Left ventricle myocardium inferior (tissue), 1 donor: ENCODE measurements at regions not wholly inside any gene's neighbourhood (a gene's known extent, or its start where the extent isn't known, plus 50 kb on each side); places are given as distances from the start of the nearest gene placed in this dataset.

ENCODE experiments used
- DNase-seq: peaks from one replicate; pipeline ENCODE4 v3.0.0-alpha.2; 2020
- H3K27ac ChIP-seq: fragments of 200-600 bp; replicated peaks from 2 replicates; pipeline ENCODE4 v1.8.0; 2021
- H3K27me3 ChIP-seq: fragments of 200-600 bp; 2 replicates; pipeline ENCODE4 v1.8.0; 2021; ENCODE audit warnings: low read depth
- H3K36me3 ChIP-seq: fragments of 200-600 bp; 2 replicates; pipeline ENCODE4 v1.8.0; 2021
- H3K4me1 ChIP-seq: fragments of 200-600 bp; 2 replicates; pipeline ENCODE4 v1.8.0; 2021
- H3K4me3 ChIP-seq: fragments of 200-600 bp; 2 replicates; pipeline ENCODE4 v1.8.0; 2021; ENCODE audit warnings: mild to moderate bottlenecking, moderate library complexity
- H3K9me3 ChIP-seq: fragments of 200-600 bp; replicated peaks from 2 replicates; pipeline ENCODE4 v1.8.0; 2021
- CTCF ChIP-seq: fragments of 200-600 bp; IDR thresholded peaks from 2 replicates; pipeline ENCODE4 v1.8.0; 2021; ENCODE audit warnings: antibody characterized with exemption, mild to moderate bottlenecking, borderline replicate concordance
- intact Hi-C: fragments of 100-400 bp; cut with micrococcal nuclease; formaldehyde crosslinking; loops from one replicate; pipeline ENCODE4 v1.11.0; 2022
- donor health status: DM: no; HTN: yes; CAD: no; lungs with severe emphysema.

- peaks cover 14% of the 10 kb centered on the region for H3K9me3 ChIP-seq
- no peak for TF ChIP-seq CTCF
- no peaks in the 10 kb centered on the region for H3K36me3 ChIP-seq
Measured at GRCh38 chr2:104952976-104953375, 84.9 kb upstream of the MRPS9 start.

DNA sequence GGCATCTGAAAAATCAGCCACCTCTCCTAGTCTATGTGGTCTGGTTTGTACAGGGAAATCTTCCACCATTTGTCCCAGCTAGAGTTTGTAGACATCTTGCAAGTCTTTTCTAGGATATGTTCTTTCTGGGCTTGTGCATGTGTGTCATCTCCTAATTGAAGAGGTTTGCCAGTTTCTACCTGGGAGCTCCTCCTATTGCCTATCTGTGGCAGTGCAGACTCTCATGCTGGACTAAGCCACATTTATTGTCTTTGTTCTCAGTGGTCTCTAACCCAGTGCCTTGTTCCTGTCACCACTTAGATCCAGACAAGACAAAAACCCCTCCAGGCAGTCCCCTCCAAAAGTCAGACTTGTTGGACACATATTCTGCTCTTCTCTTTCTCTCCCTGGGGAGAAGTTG is 72.0 kb upstream of the MRPS9 start:
- H3K4me3 ChIP-seq: no peak overlapping the region
- TF ChIP-seq CTCF: no peak
- peaks cover 51% of the 10 kb centered on the region for H3K9me3 ChIP-seq
- H3K4me1 ChIP-seq: no peaks in the 10 kb centered on the region
- intact Hi-C loops: no loop called here
- no peaks in the 10 kb centered on the region for H3K36me3 ChIP-seq
- peaks cover 9% of the 10 kb centered on the region for H3K27me3 ChIP-seq
- DNase-seq: no peak
- no peak overlapping the region for H3K27ac ChIP-seq

More at GRCh38 chr2:104952976-104953375, 84.9 kb upstream of the MRPS9 start:
- no peak overlapping the region for H3K27ac ChIP-seq
- intact Hi-C loops: no loop called here
- no peak for DNase-seq
- H3K27me3 ChIP-seq: peaks cover 39% of the 10 kb centered on the region
- no peak overlapping the region for H3K4me3 ChIP-seq
- H3K4me1 ChIP-seq: no peaks in the 10 kb centered on the region

DNA sequence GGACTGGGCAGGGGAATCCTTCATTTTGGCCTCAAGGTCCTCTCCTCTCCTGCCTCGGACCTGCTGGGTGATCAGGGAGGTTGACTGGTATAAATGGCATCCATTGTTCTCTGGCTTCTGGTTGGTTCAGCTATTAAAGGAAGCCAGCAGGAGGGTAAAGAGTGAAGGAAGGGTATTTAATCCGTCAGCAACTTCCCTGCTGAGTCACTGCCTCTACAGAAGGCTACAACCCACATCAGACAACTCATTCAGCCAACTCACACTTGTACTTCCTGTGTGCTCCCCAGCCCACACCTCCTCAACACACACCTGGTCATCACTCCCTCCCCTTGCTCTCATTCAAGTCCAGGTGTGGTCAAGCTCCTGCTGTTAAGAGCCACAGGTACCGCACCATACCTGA is 68.3 kb upstream of the MRPS9 start:
- intact Hi-C loops: no loop called here
- no peak overlapping the region for H3K4me3 ChIP-seq
- H3K27me3 ChIP-seq: peaks cover 17% of the 10 kb centered on the region
- H3K36me3 ChIP-seq: no peaks in the 10 kb centered on the region
- H3K4me1 ChIP-seq: no peaks in the 10 kb centered on the region
- TF ChIP-seq CTCF: no peak
- H3K27ac ChIP-seq: no peak overlapping the region
- H3K9me3 ChIP-seq: peaks cover 17% of the 10 kb centered on the region
- no peak for DNase-seq

- no peak for TF ChIP-seq CTCF
Measured at GRCh38 chr2:104975371-104975770, 62.5 kb upstream of the MRPS9 start.

DNA sequence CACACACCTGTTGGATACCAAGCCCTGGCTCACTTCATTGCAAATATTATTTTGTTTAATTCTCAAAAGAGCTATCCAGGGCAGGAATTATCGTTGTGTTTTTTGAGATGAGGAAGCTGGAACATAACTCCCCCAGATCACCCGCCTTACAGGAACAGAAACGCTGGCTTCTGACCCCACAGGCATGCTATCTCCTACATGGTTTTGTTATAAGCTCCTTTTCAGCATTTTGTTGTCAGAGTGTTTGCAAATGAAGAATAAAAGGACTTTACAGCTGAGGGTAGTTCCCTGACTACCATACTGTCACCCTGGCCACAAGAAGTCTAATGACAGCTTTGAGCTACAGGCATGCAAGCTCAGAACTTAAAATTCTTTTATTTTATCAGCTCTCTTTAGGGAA is 62.0 kb upstream of the MRPS9 start:
- no peak for TF ChIP-seq CTCF
- intact Hi-C loops: no loop called here
- H3K4me3 ChIP-seq: no peak overlapping the region
- no peak for DNase-seq
- H3K27ac ChIP-seq: no peak overlapping the region
- H3K27me3 ChIP-seq: peaks cover 23% of the 10 kb centered on the region
- H3K4me1 ChIP-seq: no peaks in the 10 kb centered on the region
- H3K9me3 ChIP-seq: no peaks in the 10 kb centered on the region
- no peaks in the 10 kb centered on the region for H3K36me3 ChIP-seq

More at GRCh38 chr2:104975371-104975770, 62.5 kb upstream of the MRPS9 start:
- Histone ChIP-seq H3K27me3 (peaks cover 23% of the 10 kb centered on the region), H3K4me3 (no peak overlapping the region), H3K4me1 (no peaks in the 10 kb centered on the region), H3K27ac (no peak overlapping the region), H3K36me3 (no peaks in the 10 kb centered on the region), H3K9me3 (no peaks in the 10 kb centered on the region)
- intact Hi-C loops: no loop called here
- DNase-seq: no peak
